Panc1 (cell line): ENCODE measurements at regions not wholly inside any gene's neighbourhood (a gene's known extent, or its start where the extent isn't known, plus 50 kb on each side); places are given as distances from the start of the nearest gene placed in this dataset.

Experiments used
- ATAC-seq: fragments of 200-7000 bp; cut with Tn5 transposase; 2 replicates; pipeline ENCODE4 v1.9.1; 2020; ENCODE audit warnings: mild to moderate bottlenecking, moderate library complexity
- BruUV-seq: library from RNA; stranded (reverse); fragments of 400-500 nt; replicated peaks from 2 replicates; lab custom pipeline; 2021; lab: Mats Ljungman, UMichigan
- CTCF ChIA-PET: fragments of 300-600 bp; sonication (Branson Sonifier 250); formaldehyde crosslinking; loops from one replicate; lab custom pipeline; 2022; ENCODE audit warnings: antibody characterized with exemption; lab: Charles Lee
- POLR2A ChIA-PET: fragments of 300-600 bp; sonication (Branson Sonifier 250); formaldehyde crosslinking; loops from one replicate; lab custom pipeline; 2022; ENCODE audit warnings: antibody characterized with exemption; lab: Charles Lee
- DNase-seq: peaks from one replicate; pipeline ENCODE4 v3.0.0-alpha.2; 2010; ENCODE audit warnings: low read depth, low spot score
- H3K27ac ChIP-seq: 2 replicates; pipeline ENCODE4 v1.5.1; 2011; ENCODE audit warnings: mild to moderate bottlenecking, low read length, inconsistent platforms
- H3K27me3 ChIP-seq: fragments of 200-500 bp; sonication (Bioruptor generic); 2 replicates; pipeline ENCODE4 v1.6.0; 2014; ENCODE audit warnings: low read length, inconsistent platforms; ENCODE audit not compliant: control insufficient read depth, insufficient read depth
- H3K36me3 ChIP-seq: fragments of 200-500 bp; sonication (Bioruptor generic); 2 replicates; pipeline ENCODE4 v1.5.1; 2014; ENCODE audit warnings: inconsistent platforms, mild to moderate bottlenecking, low read length, moderate library complexity; ENCODE audit not compliant: control insufficient read depth, insufficient read depth
- H3K4me1 ChIP-seq: 2 replicates; pipeline ENCODE4 v1.5.1; 2011; ENCODE audit warnings: inconsistent platforms, mild to moderate bottlenecking, low read length, moderate library complexity; ENCODE audit not compliant: control insufficient read depth, insufficient read depth
- H3K4me3 ChIP-seq, 2 experiments: 2 replicates each; pipeline ENCODE4 v1.5.1; 2011 to 2012; ENCODE audit warnings: low read depth in 2 of 2, low read length in 2 of 2, mild to moderate bottlenecking in 2 of 2, inconsistent platforms in 1 of 2, moderate library complexity in 1 of 2
- H3K9me3 ChIP-seq: fragments of 200-500 bp; sonication (Bioruptor generic); 2 replicates; pipeline ENCODE4 v1.5.1; 2014; ENCODE audit warnings: low read depth, mild to moderate bottlenecking, inconsistent platforms, low read length, moderate library complexity; ENCODE audit not compliant: control insufficient read depth, insufficient read depth
- POLR2AphosphoS5 ChIP-seq: IDR thresholded peaks from 2 replicates; pipeline ENCODE4 v1.6.1; 2012; ENCODE audit warnings: mild to moderate bottlenecking, low read depth, low read length, moderate library complexity
- REST ChIP-seq, 2 experiments: IDR thresholded peaks; 2 replicates each; pipeline ENCODE4 v1.6.1; 2011 to 2012; ENCODE audit warnings: low read depth in 2 of 2, control low read depth in 1 of 2, low read length in 1 of 2, mild to moderate bottlenecking in 1 of 2, moderate library complexity in 1 of 2; ENCODE audit not compliant: insufficient read depth in 1 of 2
- SIN3A ChIP-seq: IDR thresholded peaks from 2 replicates; pipeline ENCODE4 v1.6.1; 2012; ENCODE audit warnings: low read depth, mild to moderate bottlenecking, low read length, moderate library complexity, borderline replicate concordance; ENCODE audit not compliant: insufficient read depth
- TCF7L2 ChIP-seq: IDR thresholded peaks from 2 replicates; pipeline ENCODE4 v1.6.1; 2011; ENCODE audit warnings: mild to moderate bottlenecking, low read depth, low read length, inconsistent platforms
- in situ Hi-C: cut with HindIII; loops from 2 replicates; pipeline ENCODE4 v1.10.0; 2016; ENCODE audit warnings: low sequenced_read_pairs, low pct_unique_long_range_greater_than_20kb
- intact Hi-C: fragments of 100-400 bp; cut with micrococcal nuclease; formaldehyde crosslinking; loops from one replicate; pipeline ENCODE4 v1.10.0; 2022; ENCODE audit not compliant: unreplicated experiment
- TF ChIP-seq, protein P1 (sequence below): fragments of 450-650 bp; IDR thresholded peaks from 2 replicates; pipeline ENCODE4 v1.5.1; 2017; ENCODE audit warnings: mild to moderate bottlenecking

- in situ Hi-C loops (no loop called here), intact Hi-C loops (no loop called here)
- no peaks in the 10 kb centered on the region for H3K27me3 ChIP-seq
- no peaks in the 10 kb centered on the region for H3K36me3 ChIP-seq
- POLR2A ChIA-PET: no interaction called here
- H3K4me1 ChIP-seq: no peaks in the 10 kb centered on the region
- TF ChIP-seq TCF7L2 (no peak), POLR2AphosphoS5 (no peak), REST (IDR thresholded peaks at IDR 0.05; ENCODE audit: insufficient read depth in 1 of 2, low read depth in 2 of 2, low read length in 1 of 2) (no peak)
- CTCF ChIA-PET: interaction anchor here (0.6 kb wide), 1 partner anchor 66 kb away, joined by 5 read pairs; no protein-coding TSS in a partner anchor
- H3K27ac ChIP-seq: no peak overlapping the region
- BruUV-seq: no TSS peak
- H3K9me3 ChIP-seq: no peaks in the 10 kb centered on the region
- no peak overlapping the region for H3K4me3 ChIP-seq
- ATAC-seq (no peak), DNase-seq (no peak)
Observed at GRCh38 chr1:187283984-187284383, 455.2 kb downstream of the PLA2G4A start.

DNA sequence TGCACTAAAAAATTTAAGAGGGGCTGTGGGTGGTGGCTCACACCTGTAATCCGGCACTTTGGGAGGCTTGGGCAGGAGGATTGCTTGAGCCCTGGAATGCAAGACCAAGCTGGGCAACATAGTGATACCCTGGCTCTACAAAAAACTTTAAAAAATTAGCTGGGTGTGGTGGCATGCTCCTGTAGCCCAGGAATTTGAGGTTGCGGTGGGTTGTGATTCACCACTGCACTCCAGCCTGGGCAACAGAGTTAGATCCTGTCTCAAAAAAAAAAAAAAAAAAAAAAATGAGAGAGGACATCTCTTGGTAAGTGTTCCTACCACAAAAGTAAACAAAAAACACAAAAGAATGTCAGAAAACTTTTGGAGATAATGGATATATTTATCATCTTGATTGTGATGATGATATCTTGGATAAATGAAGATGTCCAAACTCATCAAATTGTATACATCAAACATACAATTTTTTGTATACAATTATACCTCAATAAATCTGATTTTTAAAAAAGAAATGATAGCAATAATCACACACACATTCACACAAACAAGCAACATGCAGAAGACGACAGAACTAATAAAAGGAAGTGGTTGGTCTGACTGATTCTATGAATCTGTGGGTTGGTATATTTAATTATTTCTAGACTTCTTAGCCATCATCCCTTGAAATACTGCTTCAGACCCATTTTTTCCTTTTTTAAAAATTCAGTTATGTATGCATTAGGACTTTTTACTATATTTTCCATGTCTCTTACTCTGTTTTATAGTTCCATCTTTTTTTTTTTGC is 465.9 kb downstream of the PLA2G4A start:
- intact Hi-C loops: no loop called here

More for the DNA sequence above, 465.9 kb downstream of the PLA2G4A start:
- ATAC-seq: no peak
- Histone ChIP-seq H3K36me3 (no peaks in the 10 kb centered on the region), H3K4me3 (no peak overlapping the region), H3K9me3 (no peaks in the 10 kb centered on the region), H3K27ac (no peak overlapping the region), H3K4me1 (no peaks in the 10 kb centered on the region), H3K27me3 (no peaks in the 10 kb centered on the region)
- ChIA-PET POLR2A (no interaction called here), CTCF (no interaction called here)
- in situ Hi-C loops: no loop called here
- no TSS peak for BruUV-seq
- TF ChIP-seq, protein P1, sequence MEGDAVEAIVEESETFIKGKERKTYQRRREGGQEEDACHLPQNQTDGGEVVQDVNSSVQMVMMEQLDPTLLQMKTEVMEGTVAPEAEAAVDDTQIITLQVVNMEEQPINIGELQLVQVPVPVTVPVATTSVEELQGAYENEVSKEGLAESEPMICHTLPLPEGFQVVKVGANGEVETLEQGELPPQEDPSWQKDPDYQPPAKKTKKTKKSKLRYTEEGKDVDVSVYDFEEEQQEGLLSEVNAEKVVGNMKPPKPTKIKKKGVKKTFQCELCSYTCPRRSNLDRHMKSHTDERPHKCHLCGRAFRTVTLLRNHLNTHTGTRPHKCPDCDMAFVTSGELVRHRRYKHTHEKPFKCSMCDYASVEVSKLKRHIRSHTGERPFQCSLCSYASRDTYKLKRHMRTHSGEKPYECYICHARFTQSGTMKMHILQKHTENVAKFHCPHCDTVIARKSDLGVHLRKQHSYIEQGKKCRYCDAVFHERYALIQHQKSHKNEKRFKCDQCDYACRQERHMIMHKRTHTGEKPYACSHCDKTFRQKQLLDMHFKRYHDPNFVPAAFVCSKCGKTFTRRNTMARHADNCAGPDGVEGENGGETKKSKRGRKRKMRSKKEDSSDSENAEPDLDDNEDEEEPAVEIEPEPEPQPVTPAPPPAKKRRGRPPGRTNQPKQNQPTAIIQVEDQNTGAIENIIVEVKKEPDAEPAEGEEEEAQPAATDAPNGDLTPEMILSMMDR: no peak
- no peak for TF ChIP-seq REST (IDR thresholded peaks at IDR 0.05; ENCODE audit: insufficient read depth in 1 of 2, low read depth in 2 of 2, low read length in 1 of 2)
- TF ChIP-seq TCF7L2: no peak
- TF ChIP-seq POLR2AphosphoS5: no peak
- TF ChIP-seq SIN3A: no peak
- DNase-seq: no peak
